ENCODE measurements at regions not wholly inside any gene's neighbourhood (a gene's known extent, or its start where the extent isn't known, plus 50 kb on each side); places are given as distances from the start of the nearest gene placed in this dataset.

DNA sequence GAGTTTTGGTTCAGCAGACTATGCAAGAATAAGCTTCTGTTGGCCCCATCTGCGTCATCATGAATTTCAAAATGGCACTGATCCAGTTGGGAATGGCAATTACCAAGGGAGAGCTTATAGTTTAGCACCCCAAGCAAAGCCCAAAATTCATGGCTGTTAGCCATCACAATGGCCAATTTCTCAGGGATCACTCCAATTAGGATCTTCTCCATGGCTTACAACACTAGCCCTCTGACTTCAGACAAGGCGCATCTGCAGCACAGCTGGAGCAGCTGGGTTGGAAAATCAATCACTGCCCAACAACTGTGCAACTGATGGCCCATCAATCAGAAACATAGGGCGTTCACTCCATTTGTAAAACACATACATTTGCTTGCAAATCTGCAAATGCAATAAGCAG lies 273.6 kb downstream of the SRBD1 start:
- no peak overlapping the region for H3K4me2 ChIP-seq (ENCODE audit: low read length)
- H3K36me3 ChIP-seq (replicated peaks; ENCODE audit: low read depth, low read length) = no peaks in the 10 kb centered on the region
- H2AFZ ChIP-seq (ENCODE audit: low read depth, low read length) = no peak overlapping the region
- H3K79me2 ChIP-seq (ENCODE audit: low read length) = no peaks in the 10 kb centered on the region
- H3K27me3 ChIP-seq (ENCODE audit: low read depth, low read length) = no peaks in the 10 kb centered on the region
- no peak overlapping the region for H3K4me3 ChIP-seq (ENCODE audit: low read length)
- no peaks in the 10 kb centered on the region for H4K20me1 ChIP-seq (ENCODE audit: insufficient read depth, low read length)
- TF ChIP-seq CTCF (IDR thresholded peaks at IDR 0.05; ENCODE audit: low read depth, low read length) (no peak), EZH2phosphoT487 (IDR thresholded peaks at IDR 0.05; ENCODE audit: low read depth) (no peak)
- no peak overlapping the region for H3K27ac ChIP-seq (ENCODE audit: low read length)
- no peak overlapping the region for H3K9ac ChIP-seq (ENCODE audit: low read length)
- no peaks in the 10 kb centered on the region for H3K9me3 ChIP-seq (ENCODE audit: insufficient read depth, low read length)
- no peaks in the 10 kb centered on the region for H3K4me1 ChIP-seq (ENCODE audit: low read length)

DNA sequence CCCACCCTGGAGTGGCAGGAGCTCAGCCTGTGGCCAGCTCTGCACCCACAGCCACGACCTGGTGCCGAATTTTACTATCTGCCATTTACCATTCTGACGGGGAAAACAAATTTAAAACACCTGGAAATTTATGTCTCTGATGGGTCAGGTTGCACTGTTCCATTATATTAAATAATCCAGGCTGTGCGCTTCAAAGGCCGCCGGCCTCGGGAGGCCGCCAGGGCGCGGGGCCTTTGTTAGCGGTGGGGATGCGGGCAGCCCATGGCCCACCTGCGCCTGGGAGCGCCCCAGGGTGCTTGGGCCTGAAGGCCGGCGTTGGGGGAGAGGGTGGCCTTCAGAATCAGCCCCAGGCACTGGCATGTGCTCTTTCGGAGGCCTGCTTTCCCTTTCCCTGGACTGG lies 276.9 kb downstream of the SRBD1 start:
- no peaks in the 10 kb centered on the region for H3K79me2 ChIP-seq (ENCODE audit: low read length)
- no peak overlapping the region for H3K9ac ChIP-seq (ENCODE audit: low read length)
- no peaks in the 10 kb centered on the region for H3K27me3 ChIP-seq (ENCODE audit: low read depth, low read length)
- no peak overlapping the region for H2AFZ ChIP-seq (ENCODE audit: low read depth, low read length)
- no peaks in the 10 kb centered on the region for H4K20me1 ChIP-seq (ENCODE audit: insufficient read depth, low read length)
- H3K4me1 ChIP-seq (ENCODE audit: low read length) = peaks cover 4% of the 10 kb centered on the region; the same call in 1 of the 2 replicates
- H3K27ac ChIP-seq (ENCODE audit: low read length) = no peak overlapping the region
- no peak overlapping the region for H3K4me3 ChIP-seq (ENCODE audit: low read length)
- no peaks in the 10 kb centered on the region for H3K36me3 ChIP-seq (replicated peaks; ENCODE audit: low read depth, low read length)
- H3K4me2 ChIP-seq (ENCODE audit: low read length) = no peak overlapping the region
- TF ChIP-seq EZH2phosphoT487 (IDR thresholded peaks at IDR 0.05; ENCODE audit: low read depth) (no peak), CTCF (IDR thresholded peaks at IDR 0.05; ENCODE audit: low read depth, low read length) (no peak)
- no peaks in the 10 kb centered on the region for H3K9me3 ChIP-seq (ENCODE audit: insufficient read depth, low read length)

GRCh38 chr2:45332567-45332966 lies 278.5 kb downstream of the SRBD1 start:
- H3K27me3 ChIP-seq (ENCODE audit: low read depth, low read length) = no peaks in the 10 kb centered on the region
- H3K27ac ChIP-seq (ENCODE audit: low read length) = no peak overlapping the region
- H3K9ac ChIP-seq (ENCODE audit: low read length) = no peak overlapping the region
- H3K4me3 ChIP-seq (ENCODE audit: low read length) = no peak overlapping the region
- no peaks in the 10 kb centered on the region for H3K9me3 ChIP-seq (ENCODE audit: insufficient read depth, low read length)
- no peaks in the 10 kb centered on the region for H4K20me1 ChIP-seq (ENCODE audit: insufficient read depth, low read length)
- TF ChIP-seq EZH2phosphoT487 (IDR thresholded peaks at IDR 0.05; ENCODE audit: low read depth) (no peak), CTCF (IDR thresholded peaks at IDR 0.05; ENCODE audit: low read depth, low read length) (no peak)
- H3K4me2 ChIP-seq (ENCODE audit: low read length) = no peak overlapping the region
- peaks cover 4% of the 10 kb centered on the region; the same call in 1 of the 2 replicates for H3K4me1 ChIP-seq (ENCODE audit: low read length)
- H3K79me2 ChIP-seq (ENCODE audit: low read length) = no peaks in the 10 kb centered on the region
- no peak overlapping the region for H2AFZ ChIP-seq (ENCODE audit: low read depth, low read length)
- no peaks in the 10 kb centered on the region for H3K36me3 ChIP-seq (replicated peaks; ENCODE audit: low read depth, low read length)

GRCh38 chr2:45332094-45332493 lies 279.0 kb downstream of the SRBD1 start:
- no peak overlapping the region for H3K4me2 ChIP-seq (ENCODE audit: low read length)
- no peaks in the 10 kb centered on the region for H3K9me3 ChIP-seq (ENCODE audit: insufficient read depth, low read length)
- H3K4me1 ChIP-seq (ENCODE audit: low read length) = peaks cover 4% of the 10 kb centered on the region; the same call in 1 of the 2 replicates
- TF ChIP-seq CTCF (IDR thresholded peaks at IDR 0.05; ENCODE audit: low read depth, low read length) = no peak
- no peak for TF ChIP-seq EZH2phosphoT487 (IDR thresholded peaks at IDR 0.05; ENCODE audit: low read depth)
- no peak overlapping the region for H3K27ac ChIP-seq (ENCODE audit: low read length)
- no peaks in the 10 kb centered on the region for H3K36me3 ChIP-seq (replicated peaks; ENCODE audit: low read depth, low read length)
- H2AFZ ChIP-seq (ENCODE audit: low read depth, low read length) = no peak overlapping the region
- H3K9ac ChIP-seq (ENCODE audit: low read length) = no peak overlapping the region
- no peaks in the 10 kb centered on the region for H3K79me2 ChIP-seq (ENCODE audit: low read length)
- H4K20me1 ChIP-seq (ENCODE audit: insufficient read depth, low read length) = no peaks in the 10 kb centered on the region
- no peaks in the 10 kb centered on the region for H3K27me3 ChIP-seq (ENCODE audit: low read depth, low read length)
- no peak overlapping the region for H3K4me3 ChIP-seq (ENCODE audit: low read length)
